Body of pancreas (tissue), 4 donors: ENCODE measurements at regions not wholly inside any gene's neighbourhood (a gene's known extent, or its start where the extent isn't known, plus 50 kb on each side); places are given as distances from the start of the nearest gene placed in this dataset.

ENCODE experiments used
- ATAC-seq: fragments of 150-250 bp; one replicate; pipeline ENCODE4 v1.9.1; 2016
- DNase-seq, 4 donors: peaks; one replicate each; pipeline ENCODE4 v3.0.0-alpha.2; 2019
- H3K27ac ChIP-seq, 4 donors: fragments of 200-600 bp; sonication (generic); 1 replicate in 3 of 4; 2 replicates in 1 of 4; pipeline versions ENCODE4 v1.5.1 to v1.6.1; 2016 to 2019; ENCODE audit warnings: mild to moderate bottlenecking in 1 of 4, mixed read lengths in 1 of 4, moderate library complexity in 1 of 4
- H3K27me3 ChIP-seq, 2 donors: fragments of 200-600 bp; sonication (generic); one replicate each; pipeline ENCODE4 v1.6.0; 2016; ENCODE audit warnings: mild to moderate bottlenecking in 1 of 2
- H3K36me3 ChIP-seq, 2 donors: fragments of 200-600 bp; sonication (generic); replicated peaks in 1 of 2; 2 replicates each; pipeline ENCODE4 v1.5.1; 2016; ENCODE audit warnings: low read depth in 2 of 2; ENCODE audit not compliant: insufficient read depth in 1 of 2
- H3K4me1 ChIP-seq: fragments of 200-600 bp; sonication (generic); one replicate; pipeline ENCODE4 v1.6.0; 2016
- H3K4me3 ChIP-seq, 2 donors: fragments of 200-600 bp; sonication (generic); 1 replicate in 1 of 2; 2 replicates in 1 of 2; pipeline ENCODE4 v1.5.1; 2016 to 2019
- H3K9me3 ChIP-seq, 3 donors: fragments of 200-600 bp; sonication (generic); 1 replicate in 2 of 3; 2 replicates in 1 of 3; pipeline ENCODE4 v1.5.1; 2016
- CTCF ChIP-seq, 7 experiments: fragments of 450-650 bp in 4 of 7; fragments of 200-600 bp in 3 of 7; sonication (generic) in 3 of 7; IDR thresholded peaks; one replicate each; pipeline ENCODE4 v1.5.1; 2016 to 2019; ENCODE audit warnings: antibody characterized with exemption in 7 of 7
- POLR2A ChIP-seq, 3 donors: fragments of 450-650 bp; IDR thresholded peaks; one replicate each; pipeline ENCODE4 v1.6.1; 2016; ENCODE audit warnings: antibody characterized with exemption in 3 of 3, mild to moderate bottlenecking in 2 of 3
- whole genome bisulfite sequencing, 2 donors: methylation state at CpG; one replicate each; pipeline ENCODE4 v1.1.5; 2017; 5-methylcytosine and 5-hydroxymethylcytosine counted together
- intact Hi-C: fragments of 100-400 bp; cut with DNase I; formaldehyde crosslinking; loops from one replicate; pipeline ENCODE4 v1.15.1; 2023

- DNase-seq: no peak
Observed at GRCh38 chr9:28847331-28847730, 1274.0 kb upstream of the C9orf72 start.

GRCh38 chr9:28848671-28849070, 1275.4 kb upstream of the C9orf72 start:
- Histone ChIP-seq H3K9me3 (no peaks in the 10 kb centered on the region), H3K4me3 (no peak overlapping the region), H3K27me3 (no peaks in the 10 kb centered on the region), H3K27ac (no peak overlapping the region), H3K4me1 (no peaks in the 10 kb centered on the region), H3K36me3 (no peaks in the 10 kb centered on the region)
- TF ChIP-seq CTCF (IDR thresholded peaks at IDR 0.05) (no peak), POLR2A (IDR thresholded peaks at IDR 0.05) (no peak)
- no peak for DNase-seq
- intact Hi-C loops: no loop called here
- no peak for ATAC-seq
- WGBS, 2 donors: 61 to 68% methylated on average over 2 of the region's 2 CpGs

More at GRCh38 chr9:28847331-28847730, 1274.0 kb upstream of the C9orf72 start:
- intact Hi-C loops: no loop called here
- ATAC-seq: no peak
- H3K9me3 ChIP-seq: no peaks in the 10 kb centered on the region
- H3K27ac ChIP-seq: no peak overlapping the region
- H3K36me3 ChIP-seq: no peaks in the 10 kb centered on the region
- H3K4me1 ChIP-seq: no peaks in the 10 kb centered on the region
- WGBS, 2 donors: 57 to 91% methylated on average over 1 of the region's 1 CpG
- H3K4me3 ChIP-seq: no peak overlapping the region
- no peaks in the 10 kb centered on the region for H3K27me3 ChIP-seq
- TF ChIP-seq CTCF (IDR thresholded peaks at IDR 0.05): no peak
- no peak for TF ChIP-seq POLR2A (IDR thresholded peaks at IDR 0.05)

GRCh38 chr9:28853477-28853876, 1280.2 kb upstream of the C9orf72 start:
- Histone ChIP-seq H3K4me3 (no peak overlapping the region), H3K27ac (no peak overlapping the region), H3K4me1 (no peaks in the 10 kb centered on the region), H3K27me3 (no peaks in the 10 kb centered on the region), H3K36me3 (no peaks in the 10 kb centered on the region), H3K9me3 (no peaks in the 10 kb centered on the region)
- ATAC-seq: no peak
- WGBS, 2 donors: 25 to 27% methylated on average over 4 of the region's 4 CpGs
- no peak for DNase-seq
- TF ChIP-seq POLR2A (IDR thresholded peaks at IDR 0.05) (no peak), CTCF (IDR thresholded peaks at IDR 0.05) (no peak)
- intact Hi-C loops: no loop called here

GRCh38 chr9:28866951-28867350, 1293.7 kb upstream of the C9orf72 start:
- H3K27me3 ChIP-seq: no peaks in the 10 kb centered on the region
- no peak overlapping the region for H3K4me3 ChIP-seq
- no peaks in the 10 kb centered on the region for H3K4me1 ChIP-seq
- ATAC-seq: no peak
- no peak overlapping the region for H3K27ac ChIP-seq
- no peaks in the 10 kb centered on the region for H3K9me3 ChIP-seq
- no peaks in the 10 kb centered on the region for H3K36me3 ChIP-seq
- DNase-seq: no peak
- intact Hi-C loops: no loop called here
- TF ChIP-seq POLR2A (IDR thresholded peaks at IDR 0.05) (no peak), CTCF (IDR thresholded peaks at IDR 0.05) (no peak)

GRCh38 chr9:28868228-28868990, 1295.1 kb upstream of the C9orf72 start:
- H3K9me3 ChIP-seq: no peaks in the 10 kb centered on the region
- H3K36me3 ChIP-seq: no peaks in the 10 kb centered on the region
- ATAC-seq: no peak
- no peak for DNase-seq
- no peak overlapping the region for H3K4me3 ChIP-seq
- TF ChIP-seq CTCF (IDR thresholded peaks at IDR 0.05) (no peak), POLR2A (IDR thresholded peaks at IDR 0.05) (no peak)
- intact Hi-C loops: no loop called here
- 57 to 69% methylated on average over 2 of the region's 2 CpGs for WGBS, 2 donors
- H3K4me1 ChIP-seq: no peaks in the 10 kb centered on the region
- H3K27me3 ChIP-seq: no peaks in the 10 kb centered on the region
- no peak overlapping the region for H3K27ac ChIP-seq
